ENCODE measurements at regions not wholly inside any gene's neighbourhood (a gene's known extent, or its start where the extent isn't known, plus 50 kb on each side); places are given as distances from the start of the nearest gene placed in this dataset.
"Not testable (repeated sequence)": the region's sequence is repeated elsewhere in the genome, so short reads cannot be mapped to it uniquely, and the experiment has no call there.

- no peak for DNase-seq
Measured at GRCh38 chr9:75414371-75415160, 326.3 kb downstream of the OSTF1 start.

GRCh38 chr9:75417471-75417870 is 329.2 kb downstream of the OSTF1 start:
- DNase-seq = no peak

- DNase-seq = no peak
Measured at GRCh38 chr9:75418518-75418917, 330.2 kb downstream of the OSTF1 start.

DNA sequence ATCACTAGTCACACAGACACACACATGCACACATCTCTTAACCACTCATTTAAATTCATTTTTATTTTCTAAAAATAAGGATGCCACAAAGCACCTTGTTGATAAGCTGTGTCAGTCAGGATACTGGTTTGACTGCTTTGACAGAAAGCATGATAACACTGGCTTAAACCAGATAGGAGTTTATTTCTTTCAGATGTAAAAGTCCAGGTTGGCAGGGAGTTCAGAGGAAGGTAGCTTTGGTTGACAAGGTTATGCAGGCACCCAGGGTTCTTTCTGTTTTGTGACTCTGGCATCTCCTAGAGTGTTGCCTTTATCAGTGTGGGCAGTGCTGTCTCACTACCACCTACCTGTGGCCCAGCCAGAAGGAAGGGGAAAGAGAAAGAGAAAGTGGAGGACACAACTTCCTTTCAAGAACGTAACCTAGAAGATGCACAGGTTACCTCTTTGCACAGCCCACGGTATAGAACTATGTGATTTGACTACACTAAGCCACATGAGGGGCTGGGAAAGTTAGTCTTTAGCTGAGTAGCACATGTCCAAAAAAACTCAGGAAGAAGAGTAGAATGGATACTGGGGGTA is 334.7 kb downstream of the OSTF1 start:
- DNase-seq = no peak

- DNase-seq = no peak
Measured at GRCh38 chr9:75429531-75430475, 341.5 kb downstream of the OSTF1 start.

- DNase-seq = no peak
Measured at GRCh38 chr9:75431375-75431774, 343.1 kb downstream of the OSTF1 start.

DNA sequence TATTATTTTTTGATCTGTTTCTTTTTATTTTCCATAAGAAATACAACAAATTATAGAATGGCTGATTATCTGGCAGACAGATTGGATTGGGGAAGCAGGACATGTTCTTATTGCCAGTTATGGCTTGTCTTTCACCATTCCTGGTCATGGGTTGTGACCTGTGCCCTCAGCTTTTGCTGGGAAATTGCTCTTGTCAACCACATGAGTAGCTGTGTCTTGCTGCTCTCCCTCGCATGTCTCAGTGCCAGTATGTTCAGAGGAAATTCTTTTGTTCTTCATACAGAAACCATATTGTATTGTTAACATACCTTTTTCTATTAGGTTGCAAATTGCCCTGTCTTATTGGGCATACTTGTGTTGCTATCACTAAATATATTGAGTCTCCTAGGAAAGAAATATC is 344.1 kb downstream of the OSTF1 start:
- no peak for DNase-seq

- no peak for DNase-seq
Measured at GRCh38 chr9:75432888-75433287, 344.6 kb downstream of the OSTF1 start.

DNA sequence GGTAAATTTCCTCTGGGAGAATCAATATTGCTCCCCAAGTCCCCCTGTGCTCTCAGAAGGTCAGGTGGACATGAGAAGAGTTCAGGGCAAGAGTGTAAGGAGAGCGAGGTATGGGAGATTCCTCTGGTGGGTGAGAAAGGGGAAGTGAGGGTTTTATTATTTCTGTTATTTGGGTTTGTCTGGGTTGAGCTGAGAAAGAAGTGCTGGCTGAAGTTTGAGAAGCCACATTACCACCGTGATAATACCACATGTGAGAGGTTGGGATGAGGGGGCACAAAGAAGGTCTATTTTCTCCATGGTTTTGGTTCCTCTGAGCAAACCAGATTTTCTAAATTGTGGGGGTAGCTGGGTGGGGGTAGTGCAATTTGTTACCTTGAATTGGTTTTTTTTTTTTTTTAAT is 350.4 kb downstream of the OSTF1 start:
- DNase-seq = no peak

GRCh38 chr9:75440914-75441313 is 352.6 kb downstream of the OSTF1 start:
- no peak for DNase-seq

DNA sequence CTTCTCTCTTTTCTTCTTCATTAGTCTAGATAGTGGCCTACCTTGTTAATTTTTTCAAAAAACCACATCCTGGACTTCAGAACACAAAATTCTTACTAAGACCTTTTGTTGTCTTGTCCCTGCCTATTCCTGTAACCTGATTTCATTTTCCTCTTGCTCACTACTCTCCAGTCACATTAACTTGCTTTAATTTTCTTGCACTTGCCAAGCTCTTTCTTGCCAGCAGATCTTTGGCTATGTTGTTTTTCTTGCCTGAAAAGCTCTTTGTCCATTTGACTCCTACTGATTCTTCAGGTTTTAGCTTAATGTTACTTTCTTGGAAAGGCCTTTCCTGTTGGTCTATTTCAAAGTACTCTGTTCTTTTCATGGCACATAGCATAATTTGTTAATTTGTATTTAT is 356.8 kb downstream of the OSTF1 start:
- no peak for DNase-seq

GRCh38 chr9:75447281-75447680 is 359.0 kb downstream of the OSTF1 start:
- no peak for DNase-seq

GRCh38 chr9:75448281-75448680 is 360.0 kb downstream of the OSTF1 start:
- peak; percentile 18 for DNase-seq

GRCh38 chr9:75448955-75449354 is 360.6 kb downstream of the OSTF1 start:
- DNase-seq = no peak

DNA sequence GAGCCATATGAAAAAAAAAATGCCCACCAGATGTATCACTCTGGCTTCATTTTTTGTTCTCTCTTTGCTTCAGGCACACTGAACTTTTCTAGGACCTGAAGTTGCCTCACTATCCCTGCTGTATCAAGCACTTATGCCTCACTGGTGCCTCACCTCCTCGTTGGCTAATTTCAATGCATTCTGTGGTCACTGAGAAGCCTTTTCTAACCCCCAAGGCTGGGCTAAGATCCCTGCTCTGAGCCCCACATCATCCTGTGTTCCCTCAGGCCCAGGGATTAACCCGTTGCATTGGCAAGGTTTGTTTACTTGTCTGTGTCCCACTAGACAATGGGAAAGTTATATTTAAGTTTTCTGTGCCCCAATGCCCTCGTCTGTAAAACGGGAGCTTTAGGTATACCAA is 362.7 kb downstream of the OSTF1 start:
- no peak for DNase-seq

GRCh38 chr9:75451505-75451904 is 363.2 kb downstream of the OSTF1 start:
- no peak for DNase-seq

DNA sequence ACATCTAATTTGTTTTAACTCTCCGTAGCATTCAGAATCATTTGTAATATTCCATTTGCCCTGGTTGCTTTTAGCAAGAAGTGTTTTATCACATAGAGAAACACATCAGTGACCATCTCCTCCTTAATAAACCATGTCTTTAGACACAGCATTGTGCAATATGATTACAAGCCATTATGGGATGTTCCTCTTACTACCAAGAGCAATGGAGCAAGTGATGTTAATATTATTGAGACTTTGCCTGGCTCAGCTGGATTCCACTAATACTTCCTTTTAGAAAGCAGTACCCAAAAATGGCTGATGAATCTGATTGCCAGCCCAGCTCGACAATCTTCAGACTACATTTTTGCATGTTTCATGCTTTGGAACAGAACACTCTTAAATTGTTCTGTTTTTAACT is 364.2 kb downstream of the OSTF1 start:
- no peak for DNase-seq

DNA sequence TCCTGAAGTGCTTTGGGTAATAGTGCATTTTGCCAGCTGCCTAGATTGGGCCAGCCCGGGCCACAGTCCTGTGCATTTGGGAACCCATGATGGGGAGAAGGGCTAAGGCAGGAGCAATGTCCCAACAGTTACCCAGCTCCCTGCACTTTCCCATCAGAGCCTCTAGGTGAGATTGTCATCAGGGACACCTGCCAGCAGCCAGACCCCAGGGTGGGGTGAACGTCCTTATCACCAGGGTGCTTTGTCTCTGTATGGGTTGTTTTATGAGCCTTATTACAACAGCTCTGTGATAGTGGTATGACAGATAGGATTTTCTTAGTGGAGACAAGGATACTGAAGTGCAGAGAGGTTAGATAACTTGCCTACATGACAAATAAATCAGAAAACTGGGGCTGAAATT is 365.7 kb downstream of the OSTF1 start:
- no peak for DNase-seq

DNA sequence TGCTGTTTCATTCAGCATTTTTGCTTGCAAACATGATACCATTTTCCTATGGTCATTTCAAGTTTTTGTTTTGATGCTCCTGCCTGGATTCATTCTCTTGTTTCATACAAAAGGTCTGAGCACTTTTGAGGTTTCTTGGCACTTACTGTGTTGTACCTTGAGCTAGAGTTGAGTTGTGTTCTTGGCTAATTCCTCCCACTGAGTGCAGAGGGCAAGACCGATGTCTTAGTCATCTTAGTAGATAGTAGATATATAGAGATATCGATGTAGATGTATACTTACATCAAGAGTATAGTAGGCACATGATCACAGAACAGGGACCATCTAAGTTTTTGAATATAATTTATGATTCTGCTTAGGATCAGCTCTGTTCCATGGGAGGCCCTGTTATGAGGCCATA is 366.6 kb downstream of the OSTF1 start:
- DNase-seq = no peak

DNA sequence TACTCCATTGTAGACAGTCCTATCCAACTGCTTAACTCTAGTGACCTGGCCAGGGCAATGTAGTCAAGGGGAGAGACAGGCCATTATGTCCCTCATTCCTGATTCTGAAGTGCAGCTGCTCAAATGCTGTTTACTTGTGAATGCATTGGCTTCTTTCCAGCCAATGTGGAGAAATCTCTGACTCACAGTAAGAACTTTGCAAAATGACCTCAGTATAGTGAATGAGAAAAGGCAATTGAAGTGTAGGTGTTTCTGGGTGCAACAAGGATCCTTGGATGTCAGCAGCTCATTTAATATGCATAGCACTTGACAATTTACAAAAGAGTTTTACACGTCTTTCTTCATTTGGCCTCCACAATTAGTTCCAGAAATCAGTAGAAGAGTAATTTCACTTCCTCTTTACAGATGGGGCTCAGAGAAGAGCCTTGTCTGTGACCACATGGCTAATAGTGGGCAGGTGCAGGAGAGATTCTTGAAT is 367.2 kb downstream of the OSTF1 start:
- DNase-seq = peak; percentile 2

DNA sequence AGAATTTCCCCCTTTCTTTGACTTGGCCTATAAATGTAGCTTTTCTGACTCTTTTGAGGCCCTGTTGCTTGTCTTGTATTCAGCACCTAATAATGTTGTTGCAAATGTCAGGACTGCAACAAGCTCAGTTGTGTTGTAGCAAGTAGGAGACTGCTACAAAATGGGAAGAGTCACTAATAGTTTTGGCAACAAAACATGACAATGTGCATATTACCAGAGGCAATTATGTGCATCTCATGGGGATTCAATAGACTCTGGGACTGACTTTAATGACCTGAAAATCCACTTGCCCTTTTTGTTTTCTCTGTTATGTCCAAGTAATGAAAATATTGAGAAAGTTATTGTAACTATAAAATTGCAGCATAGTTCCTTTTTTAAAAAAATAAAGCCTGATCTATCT is 368.4 kb downstream of the OSTF1 start:
- DNase-seq = no peak

DNA sequence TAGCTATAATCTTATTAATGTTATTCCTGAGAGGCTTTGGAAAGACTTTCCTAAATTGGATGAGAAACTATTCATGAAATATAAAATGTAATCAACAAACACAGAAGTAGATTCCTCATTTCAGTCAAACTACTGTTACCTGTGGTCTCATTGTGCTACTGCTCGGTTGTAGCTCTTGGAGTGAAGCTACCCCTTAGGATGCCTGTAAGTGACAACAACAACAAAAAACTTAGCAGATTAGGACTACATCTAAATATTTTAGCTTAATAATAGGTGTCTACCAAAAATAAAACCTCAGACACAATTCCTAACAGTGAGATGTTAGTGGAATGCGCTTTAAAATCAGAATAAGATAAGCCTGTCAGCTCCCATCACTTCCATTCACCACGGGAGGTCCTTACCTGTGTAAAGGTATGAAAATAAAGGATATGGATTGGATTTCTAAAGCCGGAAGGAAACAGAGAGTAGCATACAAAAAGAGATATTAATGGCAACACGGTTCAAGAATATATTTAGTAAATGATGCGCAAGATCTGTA is 369.2 kb downstream of the OSTF1 start:
- DNase-seq = no peak

GRCh38 chr9:75459311-75459710 is 371.0 kb downstream of the OSTF1 start:
- DNase-seq = not testable (repeated sequence)

Data from fibroblast of skin of abdomen (primary cell).